Renal pelvis (tissue), 1 donor: ENCODE measurements at regions not wholly inside any gene's neighbourhood (a gene's known extent, or its start where the extent isn't known, plus 50 kb on each side); places are given as distances from the start of the nearest gene placed in this dataset.

Source experiments
- DNase-seq: peaks from one replicate; pipeline ENCODE4 v3.0.0-alpha.2; 2013

DNA sequence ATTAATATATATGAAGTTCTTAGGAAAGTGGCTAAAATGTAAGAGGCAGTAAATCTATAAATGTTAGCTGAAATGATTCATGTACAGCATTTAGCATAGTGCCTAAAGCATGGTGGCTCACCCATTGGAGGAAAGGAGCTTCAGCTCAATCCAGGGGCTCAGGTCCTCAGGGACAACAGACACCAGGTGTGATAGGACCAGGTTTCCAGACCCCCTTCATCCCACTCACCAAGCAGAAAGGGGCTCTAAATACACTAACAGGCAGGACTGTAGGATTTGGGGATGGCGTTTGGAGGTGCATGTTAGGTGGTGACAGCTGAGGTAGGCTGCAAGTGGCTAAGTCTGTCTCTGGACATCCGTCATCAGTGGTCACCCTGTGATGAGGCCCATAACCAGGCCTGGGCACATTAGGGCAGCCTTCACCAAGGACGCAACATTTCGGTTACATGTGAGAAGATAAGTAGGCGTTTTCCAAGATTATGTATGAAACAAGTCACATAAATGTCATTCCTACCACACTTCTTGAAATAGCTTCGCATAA, 233.1 kb downstream of the C1orf94 start:
- DNase-seq = no peak

DNA sequence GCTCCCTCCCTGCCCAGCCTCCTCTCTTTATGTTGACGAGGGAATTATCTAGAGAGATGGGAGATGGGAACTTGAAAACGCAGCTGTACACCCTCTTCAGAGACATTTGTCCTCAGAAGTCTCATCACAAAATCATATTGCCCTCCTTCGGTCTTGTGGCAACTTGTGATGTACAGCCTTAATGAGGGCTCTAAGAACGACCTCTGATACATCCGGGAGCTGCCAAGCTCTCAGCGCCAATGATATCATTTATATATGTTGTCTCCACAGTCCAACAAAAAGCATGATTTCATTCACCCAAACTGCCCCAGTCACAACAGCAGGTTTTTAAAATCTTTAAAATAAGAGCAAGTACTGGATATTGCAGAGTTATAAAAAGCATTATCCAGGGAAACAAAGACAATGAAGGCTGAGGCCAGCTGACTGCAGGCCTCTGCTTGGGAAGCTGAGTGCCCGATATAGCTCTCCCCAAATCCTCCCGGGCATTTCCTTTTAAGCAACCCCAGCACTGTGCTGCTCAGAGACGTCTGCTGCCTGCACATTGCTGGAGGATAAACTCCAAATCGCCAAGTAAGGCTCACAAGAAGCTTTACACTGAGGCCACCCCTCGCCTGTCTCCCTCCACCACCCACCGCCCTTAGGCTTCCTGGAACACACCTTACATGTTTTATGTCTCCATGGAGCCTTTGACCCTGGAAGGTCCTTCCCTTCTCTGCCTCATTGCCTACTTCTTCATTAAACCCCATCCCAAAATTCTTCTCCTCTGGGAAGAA, 236.1 kb downstream of the C1orf94 start:
- no peak for DNase-seq

DNA sequence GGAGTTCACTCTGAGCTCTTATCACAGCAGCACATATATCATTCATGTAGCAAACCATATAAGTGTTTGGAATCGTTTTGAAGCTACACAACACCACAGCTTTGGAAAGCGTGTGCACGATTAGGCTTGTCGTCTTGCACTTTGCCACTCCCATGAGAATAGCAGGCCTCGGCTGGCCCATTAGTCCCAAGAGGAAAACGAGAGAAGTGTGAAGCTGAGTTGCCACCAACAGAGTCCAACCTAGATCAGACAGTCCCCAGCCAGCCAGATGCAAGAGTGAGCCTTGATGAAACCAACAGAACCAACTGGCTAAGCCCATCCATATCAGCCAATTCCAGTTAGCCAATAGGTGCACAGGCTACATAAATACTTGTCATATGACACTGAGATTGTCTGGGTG, 238.4 kb downstream of the C1orf94 start:
- no peak for DNase-seq

DNA sequence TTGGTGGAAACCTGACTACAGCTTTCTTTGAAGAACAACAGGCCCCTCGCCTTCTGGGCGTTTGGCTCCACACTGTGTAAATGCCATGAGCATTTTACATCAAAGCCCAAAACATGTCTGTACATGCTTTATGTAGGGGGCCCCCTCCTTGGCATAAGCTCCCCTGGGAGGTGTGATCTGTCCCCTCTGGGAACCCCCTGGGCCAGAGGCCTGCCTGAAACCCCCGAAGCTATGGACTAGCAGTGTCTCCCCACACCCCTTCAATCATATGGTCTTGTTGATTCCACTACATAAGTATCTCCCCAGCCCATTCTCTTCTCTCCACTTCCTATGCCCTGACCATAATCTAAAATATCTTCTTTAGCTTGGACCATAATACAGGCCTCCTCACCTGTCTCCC, 241.5 kb downstream of the C1orf94 start:
- DNase-seq = no peak

DNA sequence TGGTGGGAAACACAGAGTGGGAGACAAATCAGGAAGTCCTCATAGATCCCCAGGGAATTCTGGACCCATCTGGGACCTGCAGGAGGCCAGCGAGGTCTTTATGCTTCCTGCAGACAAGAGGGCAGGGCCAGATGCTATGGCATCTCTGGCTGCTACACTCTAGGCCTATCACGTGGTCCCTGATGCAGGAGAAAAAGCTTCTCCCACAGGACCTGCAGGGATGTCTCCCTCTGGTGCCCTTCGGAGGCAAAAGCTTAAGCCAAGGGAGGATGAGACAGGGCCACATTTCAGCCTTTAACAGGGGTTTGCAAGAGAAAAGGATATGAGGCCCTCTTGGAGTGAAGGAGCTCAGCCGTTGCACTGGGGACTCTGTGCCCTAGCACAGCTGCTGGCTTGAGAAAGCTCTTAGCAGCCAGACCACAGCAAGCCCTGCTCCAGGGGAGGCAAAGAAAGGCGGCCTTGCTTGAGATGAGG, 243.0 kb downstream of the C1orf94 start:
- DNase-seq = peak; percentile 48

DNA sequence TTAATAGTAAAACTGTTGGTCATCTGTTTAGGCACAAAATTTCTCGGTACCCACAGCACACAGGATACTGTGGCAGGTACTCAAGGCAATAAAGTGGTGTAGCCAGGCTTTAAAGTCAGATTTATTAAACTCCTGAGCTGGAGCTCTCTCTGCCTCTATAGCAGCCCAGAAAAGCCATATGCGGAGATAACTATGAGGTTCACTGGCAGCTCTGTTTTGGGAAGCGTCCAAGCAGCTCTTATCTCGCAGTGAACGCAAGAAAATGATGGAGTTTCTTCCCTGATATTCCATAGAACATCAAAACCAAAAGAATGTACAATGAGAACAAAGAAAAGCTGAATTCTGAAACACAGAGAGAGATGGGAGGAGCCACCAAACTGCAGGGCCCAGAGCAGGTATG, 248.3 kb downstream of the C1orf94 start:
- no peak for DNase-seq

DNA sequence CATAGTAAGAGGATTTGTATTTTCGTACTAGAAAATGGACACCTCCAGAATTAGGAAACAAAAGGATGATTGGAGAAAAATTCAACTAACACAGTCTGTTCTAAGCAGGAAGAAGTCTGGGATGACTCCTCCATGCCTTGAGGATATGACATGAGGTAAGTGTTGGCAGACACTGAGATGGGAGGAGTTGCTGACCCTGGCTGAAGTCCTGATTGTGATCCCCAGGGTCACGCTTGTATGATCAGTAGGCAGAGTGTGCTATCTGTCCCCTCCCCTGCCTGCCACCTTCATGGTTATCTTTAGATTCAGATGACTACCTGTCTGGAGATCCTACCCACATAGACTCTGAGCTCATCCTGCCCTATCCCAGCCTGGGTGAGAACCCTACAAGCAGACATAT, 249.1 kb downstream of the C1orf94 start:
- DNase-seq = no peak

DNA sequence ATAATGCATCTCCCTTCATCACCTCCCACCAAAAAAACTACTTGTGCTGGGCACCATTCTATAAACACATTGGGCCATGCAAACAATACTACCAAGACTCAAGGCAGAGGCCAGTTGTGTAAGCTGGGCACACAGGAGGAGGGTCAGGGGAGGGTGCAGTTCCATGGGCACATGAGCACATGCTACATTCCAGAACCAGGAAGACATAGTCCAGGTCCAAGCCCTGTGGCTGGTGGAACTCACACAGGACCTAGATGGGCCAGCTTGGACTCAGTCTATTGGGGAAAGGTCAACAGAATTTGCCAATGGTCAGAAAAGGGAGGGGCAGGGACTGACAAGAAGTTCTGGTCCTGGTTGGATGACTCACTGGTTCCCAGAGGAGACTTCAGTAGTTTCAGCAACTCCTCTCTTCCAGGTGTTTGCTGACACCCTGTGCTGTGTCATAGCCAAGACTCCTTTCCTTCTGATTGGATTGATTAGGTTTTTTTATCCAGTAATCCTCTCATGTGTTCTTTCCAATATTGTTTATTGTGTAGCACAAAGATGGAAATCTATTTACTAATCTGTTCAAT, 249.7 kb downstream of the C1orf94 start:
- DNase-seq = no peak

DNA sequence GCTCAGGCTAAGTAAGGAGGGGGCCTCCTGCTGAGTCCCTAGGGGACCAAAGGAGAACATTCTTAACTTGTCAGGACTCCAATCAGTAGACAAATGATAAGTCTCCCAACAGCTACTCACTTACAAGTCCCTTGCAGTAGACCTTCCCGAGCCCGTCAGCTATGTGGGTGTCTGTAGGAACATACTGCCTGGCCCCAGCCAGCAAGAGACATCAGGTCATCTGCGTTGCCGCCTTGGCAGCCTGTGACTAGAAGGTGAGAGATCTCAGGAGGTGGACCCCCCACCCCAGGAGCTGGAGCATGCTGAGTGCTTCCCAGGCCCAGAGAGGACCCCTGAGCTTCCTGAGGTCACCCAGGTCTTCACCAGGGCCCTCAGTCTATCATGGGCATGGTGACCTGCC, 250.5 kb downstream of the C1orf94 start:
- no peak for DNase-seq

DNA sequence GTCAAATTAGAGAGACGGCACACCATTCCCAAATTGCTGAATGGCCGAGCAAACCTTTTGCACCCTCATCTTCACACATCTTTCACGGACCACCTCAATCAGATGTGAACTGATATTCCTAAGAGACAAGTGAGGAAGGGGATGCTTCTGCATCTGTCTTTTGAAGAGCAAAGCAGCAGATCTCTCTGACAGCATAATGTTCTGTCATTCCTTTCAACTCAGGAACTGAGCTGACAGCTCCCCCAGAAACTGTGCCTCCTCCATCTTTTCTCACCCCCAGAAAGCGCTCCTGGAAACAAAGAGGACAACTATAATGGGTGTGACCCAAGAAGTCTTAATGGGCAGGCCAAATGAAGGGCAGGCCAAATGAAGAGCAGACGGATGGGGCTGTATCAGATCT, 256.4 kb downstream of the C1orf94 start:
- DNase-seq = no peak

DNA sequence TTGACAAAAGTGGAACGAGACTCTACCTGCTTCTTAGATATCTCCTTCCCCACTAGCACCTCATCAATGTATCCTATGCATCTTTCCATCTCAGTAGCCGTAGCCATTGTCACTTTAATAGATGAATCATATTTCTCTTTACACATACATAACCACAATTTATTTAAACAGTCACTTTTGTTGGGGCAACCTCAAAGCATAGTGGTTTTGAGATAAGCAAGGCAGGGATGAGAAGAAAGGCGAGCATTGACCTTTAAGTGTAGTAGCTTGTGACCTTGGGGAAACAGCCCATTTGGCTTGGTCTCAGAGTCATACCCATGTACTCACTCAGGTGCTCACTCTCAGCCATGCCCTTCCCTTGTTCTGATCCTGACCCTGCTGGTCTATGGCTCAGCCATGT, 260.1 kb downstream of the C1orf94 start:
- DNase-seq = no peak

DNA sequence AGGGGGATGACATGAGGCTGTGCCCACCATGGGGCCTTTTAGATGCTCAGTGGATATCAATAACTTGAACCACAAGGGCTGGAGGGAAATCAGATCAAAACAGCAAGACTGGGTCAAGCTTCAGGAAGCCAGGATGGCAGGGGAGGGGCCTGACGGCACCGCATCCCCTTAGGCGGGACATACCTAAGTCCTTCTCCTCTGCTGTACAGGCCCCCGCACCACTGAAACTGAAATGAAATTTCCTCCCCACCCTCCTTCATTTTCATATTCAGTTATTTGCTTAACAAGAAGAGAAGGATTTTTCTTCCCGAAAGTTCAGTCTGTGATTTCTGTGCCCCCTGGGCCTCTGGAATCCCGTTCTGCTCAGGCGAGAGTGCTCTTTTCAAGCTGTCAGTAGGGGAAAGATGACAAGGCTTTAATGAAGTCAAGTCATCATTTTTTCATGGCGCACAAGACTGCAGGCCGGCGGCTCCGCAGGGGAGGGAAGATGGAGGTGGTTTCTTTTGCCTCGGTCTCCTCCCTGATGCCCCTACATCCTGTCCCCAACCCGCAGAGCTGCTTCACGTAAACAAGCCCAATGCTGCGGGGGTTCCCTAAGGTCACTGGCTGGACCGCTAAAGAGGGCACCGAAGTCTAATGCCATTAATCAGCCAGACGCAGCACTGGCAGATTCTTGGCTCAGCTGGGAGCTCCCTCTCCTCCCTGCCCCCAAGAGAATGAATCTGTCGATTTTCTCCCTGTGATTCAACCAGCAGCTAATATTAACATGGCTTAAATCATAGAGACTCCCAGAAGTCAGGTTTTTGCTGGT, 264.8 kb downstream of the C1orf94 start:
- DNase-seq = no peak

DNA sequence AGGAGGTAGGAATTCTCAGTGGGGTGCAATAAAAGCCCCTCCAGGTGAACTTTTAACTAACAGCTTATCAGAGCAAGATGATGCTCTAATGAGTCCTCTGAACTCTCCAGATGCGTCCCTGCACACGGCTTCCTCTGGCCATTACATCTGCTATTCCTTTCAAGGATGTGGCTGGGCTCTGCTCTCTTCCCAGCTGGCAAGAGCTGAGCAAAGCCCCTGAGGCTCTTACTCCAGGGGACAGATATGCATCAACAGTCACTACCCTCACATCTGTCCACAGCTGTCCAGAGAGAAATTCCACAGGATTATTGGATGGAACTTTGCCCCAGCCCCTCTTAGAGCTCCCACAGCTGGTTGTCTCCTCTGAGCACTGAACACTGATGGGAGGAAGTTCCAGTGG, 267.8 kb downstream of the C1orf94 start:
- peak; percentile 39 for DNase-seq

DNA sequence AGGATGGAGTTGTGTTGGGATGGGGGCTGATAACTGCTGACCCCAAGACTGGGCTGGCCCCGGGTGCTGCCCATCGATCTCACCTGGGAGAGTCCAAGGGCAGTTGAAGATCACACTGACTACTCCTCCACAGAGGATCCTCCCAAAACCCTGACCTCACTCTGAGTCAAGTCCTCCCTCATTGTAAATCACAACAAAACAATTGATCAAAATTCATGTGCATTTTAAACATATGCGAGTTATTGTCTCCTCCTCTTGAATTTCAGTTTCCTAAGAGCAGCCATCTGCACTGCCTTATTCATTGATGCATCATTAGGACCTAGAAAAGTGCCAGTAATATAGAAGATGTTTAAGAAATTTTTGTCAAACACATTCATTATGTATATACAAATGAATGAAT, 273.6 kb downstream of the C1orf94 start:
- no peak for DNase-seq

DNA sequence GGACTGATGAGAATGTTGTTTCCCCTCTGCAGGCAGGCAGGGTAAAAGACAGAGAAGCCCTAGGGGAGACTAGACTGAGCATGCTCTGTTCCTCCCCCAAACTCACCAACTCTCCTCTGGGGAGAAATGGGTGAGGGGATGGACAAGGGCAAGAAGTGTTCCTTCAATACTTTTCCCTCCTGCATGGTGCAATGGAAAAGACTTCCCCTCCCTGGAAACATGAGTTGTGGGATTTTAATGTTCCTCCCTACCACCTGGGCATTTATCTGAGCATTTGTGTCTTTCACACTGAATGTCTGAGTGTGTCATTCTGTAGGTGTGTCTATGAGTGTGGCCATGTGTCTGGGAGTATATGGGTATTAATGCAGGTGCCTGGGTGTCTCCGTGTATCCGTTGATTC, 275.7 kb downstream of the C1orf94 start:
- DNase-seq = no peak

DNA sequence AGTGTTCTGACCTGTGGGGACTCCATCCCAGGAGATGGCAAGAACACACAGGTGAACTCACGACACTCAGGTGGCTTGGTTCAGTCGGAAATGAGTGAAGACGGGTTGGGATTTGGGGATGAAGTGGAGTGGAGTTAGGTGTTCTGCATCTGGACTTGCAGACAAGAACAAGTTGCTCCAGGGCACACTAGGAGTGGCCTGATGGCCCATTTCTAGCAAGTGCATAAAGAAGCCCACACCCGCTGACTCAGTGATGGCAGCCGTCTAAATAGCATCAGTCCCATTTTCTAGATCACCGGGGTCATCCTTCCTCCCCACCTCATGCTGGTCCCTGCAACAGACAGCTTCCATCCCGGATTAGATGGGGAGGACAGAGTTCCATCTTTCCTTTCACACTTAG, 278.4 kb downstream of the C1orf94 start:
- no peak for DNase-seq

DNA sequence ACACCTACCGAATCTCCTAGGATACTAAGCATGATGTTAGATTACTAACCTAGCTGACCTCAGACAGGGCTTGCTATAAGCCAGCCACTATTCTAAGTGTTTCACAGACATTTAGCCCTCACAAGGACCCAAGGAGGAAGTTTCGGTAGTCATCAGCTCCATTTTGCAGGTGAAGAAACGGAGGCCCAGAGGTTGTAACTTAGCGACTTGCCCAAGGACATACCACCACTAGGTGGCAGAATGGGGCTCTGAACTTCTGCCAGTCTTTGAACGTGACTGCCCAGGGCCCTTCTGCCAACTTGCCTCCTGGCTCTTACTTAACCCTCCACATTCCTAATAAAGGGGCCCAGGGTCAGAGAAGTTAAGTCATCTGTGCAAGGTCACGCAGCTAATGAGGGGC, 283.5 kb downstream of the C1orf94 start:
- no peak for DNase-seq

DNA sequence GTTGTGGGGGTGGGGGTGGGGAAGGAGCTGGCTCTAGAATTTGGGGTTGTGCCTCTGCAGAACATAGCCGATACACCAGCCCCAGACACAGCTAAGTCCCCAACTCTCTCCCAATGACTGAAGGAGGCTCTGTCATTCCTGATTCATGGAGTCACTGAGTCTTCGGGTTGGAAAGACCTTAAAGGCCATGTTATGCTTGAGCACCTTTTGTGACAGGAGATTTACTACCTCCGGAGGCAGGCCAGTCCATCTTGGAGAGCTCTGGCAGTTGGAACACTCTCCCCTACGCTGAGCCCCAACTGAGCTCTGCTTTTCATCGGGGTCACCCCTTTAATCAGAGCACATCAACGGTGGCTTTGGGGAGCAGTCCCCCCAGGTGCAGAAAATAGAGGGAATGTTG, 284.4 kb upstream of the GJB5 start:
- peak; percentile 65 for DNase-seq

DNA sequence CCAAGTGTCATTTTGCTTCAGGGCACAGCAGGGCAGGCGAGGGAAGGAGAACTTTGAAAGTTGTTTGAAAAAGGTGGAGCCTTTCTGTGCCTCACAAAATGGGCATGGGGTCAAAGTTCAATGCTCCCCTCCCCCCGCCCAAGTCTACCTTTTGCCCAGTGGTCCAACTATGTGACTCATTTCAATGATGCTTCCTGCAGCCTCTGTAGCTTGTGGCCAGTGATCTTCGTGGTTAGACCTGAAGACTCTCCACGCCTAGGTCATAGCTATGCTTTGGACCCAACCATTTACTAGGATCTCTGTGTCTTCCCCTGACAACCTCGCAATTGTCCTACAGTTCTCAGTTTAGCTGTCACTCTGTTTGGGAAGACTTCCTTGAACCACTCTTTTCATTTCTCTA, 280.3 kb upstream of the GJB5 start:
- DNase-seq = no peak

DNA sequence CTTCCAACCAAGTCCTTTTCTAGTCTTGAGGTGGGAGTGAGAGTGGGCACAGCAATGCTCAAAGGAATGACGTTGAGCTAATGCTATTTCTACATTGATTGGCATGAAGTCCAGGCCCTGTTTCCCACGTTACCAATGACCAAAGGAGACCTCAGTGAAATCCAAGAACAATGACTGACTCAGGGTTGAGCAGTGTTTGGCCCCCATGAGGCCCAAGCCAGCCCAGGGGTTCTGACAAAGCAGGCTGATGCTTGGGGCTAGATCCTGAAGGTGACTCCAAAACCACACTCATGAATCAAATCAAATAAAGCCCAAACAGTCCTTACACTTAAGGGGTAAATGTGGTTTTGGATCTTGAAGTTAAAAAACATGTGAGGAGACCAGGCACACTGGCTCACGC, 278.5 kb upstream of the GJB5 start:
- DNase-seq = no peak

DNA sequence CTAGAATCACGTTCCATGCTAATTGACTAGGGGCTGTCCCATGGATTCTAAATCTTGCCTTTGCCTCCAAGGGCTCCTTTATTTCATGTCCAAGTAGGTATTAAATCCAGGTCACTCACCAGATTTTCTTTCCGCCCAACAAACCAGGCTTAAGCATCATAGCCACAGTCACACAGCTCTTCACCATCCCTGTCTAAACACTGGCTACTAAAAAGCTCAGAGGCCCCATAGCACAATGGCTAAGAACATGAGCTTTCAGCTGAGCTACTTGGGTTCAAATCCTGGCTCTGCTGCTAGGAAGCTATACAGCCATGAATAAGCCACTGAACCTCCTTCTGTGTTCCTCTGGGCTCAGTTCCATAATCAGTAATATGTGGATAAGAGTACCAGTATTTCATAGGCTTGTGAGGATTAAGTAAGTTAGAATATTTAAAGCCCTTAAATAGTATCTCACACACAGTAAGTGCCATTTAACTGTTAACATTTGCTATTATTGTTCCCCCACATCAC, 277.2 kb upstream of the GJB5 start:
- DNase-seq = no peak

DNA sequence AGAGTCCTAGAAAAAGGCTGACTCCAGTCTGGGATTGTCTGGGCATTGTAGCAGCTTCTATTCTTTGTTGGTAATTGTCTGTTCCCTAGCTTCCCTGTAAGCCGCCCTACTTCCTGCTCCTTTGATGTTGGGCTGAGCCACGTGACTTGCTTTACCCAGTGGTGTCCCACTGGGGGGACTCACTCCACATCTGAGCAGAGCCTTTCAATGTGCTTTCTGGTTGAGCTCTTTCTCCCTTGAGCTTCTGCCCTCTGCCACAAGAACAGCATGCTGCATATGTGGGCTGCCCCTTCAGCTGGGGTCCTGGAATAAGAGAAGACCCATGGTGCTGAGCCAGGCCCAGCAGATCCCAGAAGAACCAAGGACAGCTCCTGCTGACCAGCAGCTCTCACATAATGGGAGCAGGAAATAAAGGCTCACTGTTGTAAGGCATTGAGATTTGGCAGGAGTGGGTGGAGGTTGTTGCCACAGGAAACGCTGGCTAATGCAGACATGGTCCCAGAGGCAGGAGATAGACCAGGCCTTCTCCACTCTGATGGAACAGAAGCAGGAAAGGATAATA, 276.3 kb upstream of the GJB5 start:
- DNase-seq = no peak
